IPS-18c (cell line): ENCODE measurements at regions not wholly inside any gene's neighbourhood (a gene's known extent, or its start where the extent isn't known, plus 50 kb on each side); places are given as distances from the start of the nearest gene placed in this dataset.

Experiments used
- H3K4me3 ChIP-seq: 2 replicates; pipeline ENCODE4 v1.7.0; 2013; ENCODE audit warnings: low read depth, mild to moderate bottlenecking, low read length, moderate library complexity; ENCODE audit not compliant: insufficient read depth
- H3K9me3 ChIP-seq: one replicate; pipeline ENCODE4 v1.6.1; 2013; ENCODE audit warnings: mild to moderate bottlenecking, low read length, moderate library complexity; ENCODE audit not compliant: control insufficient read depth, insufficient read depth

- Histone ChIP-seq H3K4me3 (no peak overlapping the region), H3K9me3 (peaks cover 4% of the 10 kb centered on the region)
Measured at GRCh38 chr16:87178177-87178863, 138.9 kb downstream of the C16orf95 start.

GRCh38 chr16:87178977-87179376 lies 138.2 kb downstream of the C16orf95 start:
- H3K9me3 ChIP-seq: peaks cover 4% of the 10 kb centered on the region

GRCh38 chr16:87180069-87180468 lies 137.1 kb downstream of the C16orf95 start:
- H3K4me3 ChIP-seq: no peak overlapping the region
- H3K9me3 ChIP-seq: peaks cover 4% of the 10 kb centered on the region

More at GRCh38 chr16:87178977-87179376, 138.2 kb downstream of the C16orf95 start:
- no peak overlapping the region for H3K4me3 ChIP-seq

- no peak overlapping the region for H3K4me3 ChIP-seq
- H3K9me3 ChIP-seq: peaks cover 6% of the 10 kb centered on the region
Measured at GRCh38 chr16:87182759-87183158, 134.4 kb downstream of the C16orf95 start.

GRCh38 chr16:87183647-87184046 lies 133.5 kb downstream of the C16orf95 start:
- Histone ChIP-seq H3K9me3 (peaks cover 6% of the 10 kb centered on the region), H3K4me3 (no peak overlapping the region)

GRCh38 chr16:87185308-87185707 lies 131.9 kb downstream of the C16orf95 start:
- no peak overlapping the region for H3K4me3 ChIP-seq
- H3K9me3 ChIP-seq: peaks cover 10% of the 10 kb centered on the region

- Histone ChIP-seq H3K9me3 (peaks cover 10% of the 10 kb centered on the region), H3K4me3 (no peak overlapping the region)
Measured at GRCh38 chr16:87185983-87186382, 131.2 kb downstream of the C16orf95 start.

GRCh38 chr16:87186446-87186845 lies 130.7 kb downstream of the C16orf95 start:
- H3K9me3 ChIP-seq: peaks cover 10% of the 10 kb centered on the region
- no peak overlapping the region for H3K4me3 ChIP-seq

- H3K4me3 ChIP-seq: no peak overlapping the region
- H3K9me3 ChIP-seq: peaks cover 6% of the 10 kb centered on the region
Measured at GRCh38 chr16:87186876-87187533, 130.2 kb downstream of the C16orf95 start.

- H3K9me3 ChIP-seq: peaks cover 6% of the 10 kb centered on the region
Measured at GRCh38 chr16:87188104-87188503, 129.1 kb downstream of the C16orf95 start.

GRCh38 chr16:87189426-87189825 lies 127.8 kb downstream of the C16orf95 start:
- H3K9me3 ChIP-seq: peaks cover 6% of the 10 kb centered on the region
- no peak overlapping the region for H3K4me3 ChIP-seq

More at GRCh38 chr16:87188104-87188503, 129.1 kb downstream of the C16orf95 start:
- no peak overlapping the region for H3K4me3 ChIP-seq

GRCh38 chr16:87190288-87191230 lies 126.6 kb downstream of the C16orf95 start:
- no peak overlapping the region for H3K4me3 ChIP-seq
- peaks cover 4% of the 10 kb centered on the region for H3K9me3 ChIP-seq

GRCh38 chr16:87192452-87193073 lies 124.6 kb downstream of the C16orf95 start:
- H3K4me3 ChIP-seq: no peak overlapping the region

GRCh38 chr16:87194172-87194571 lies 123.0 kb downstream of the C16orf95 start:
- Histone ChIP-seq H3K9me3 (peaks cover 4% of the 10 kb centered on the region), H3K4me3 (no peak overlapping the region)

More at GRCh38 chr16:87192452-87193073, 124.6 kb downstream of the C16orf95 start:
- H3K9me3 ChIP-seq: peaks cover 4% of the 10 kb centered on the region

- H3K9me3 ChIP-seq: no peaks in the 10 kb centered on the region
- H3K4me3 ChIP-seq: no peak overlapping the region
Measured at GRCh38 chr16:87195161-87195560, 122.0 kb downstream of the C16orf95 start.

GRCh38 chr16:87196231-87196630 lies 121.0 kb downstream of the C16orf95 start:
- Histone ChIP-seq H3K9me3 (no peaks in the 10 kb centered on the region), H3K4me3 (no peak overlapping the region)

GRCh38 chr16:87196661-87197060 lies 120.5 kb downstream of the C16orf95 start:
- no peaks in the 10 kb centered on the region for H3K9me3 ChIP-seq
- H3K4me3 ChIP-seq: no peak overlapping the region
